ENCODE measurements at regions not wholly inside any gene's neighbourhood (a gene's known extent, or its start where the extent isn't known, plus 50 kb on each side); places are given as distances from the start of the nearest gene placed in this dataset.

DNA sequence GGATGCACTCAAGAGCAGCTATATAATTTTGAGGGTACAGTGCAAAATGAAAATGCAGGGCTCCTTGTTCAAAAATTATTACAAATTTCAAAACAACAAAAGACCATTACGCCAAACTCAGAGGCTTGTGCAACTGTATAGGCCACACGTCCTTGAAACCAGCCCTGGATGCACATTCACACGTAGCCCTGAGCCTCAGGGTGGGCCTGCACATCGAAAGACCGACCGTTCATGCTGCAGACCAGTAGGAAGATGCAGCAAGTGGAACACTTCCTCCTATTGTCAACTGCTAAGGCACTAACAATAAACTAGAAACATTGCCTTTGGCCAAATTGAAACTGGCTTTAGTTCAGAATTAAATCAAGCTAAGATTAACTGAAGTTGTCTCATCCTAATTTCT, 174.7 kb downstream of the SHOX2 start:
- TF ChIP-seq, protein P1, sequence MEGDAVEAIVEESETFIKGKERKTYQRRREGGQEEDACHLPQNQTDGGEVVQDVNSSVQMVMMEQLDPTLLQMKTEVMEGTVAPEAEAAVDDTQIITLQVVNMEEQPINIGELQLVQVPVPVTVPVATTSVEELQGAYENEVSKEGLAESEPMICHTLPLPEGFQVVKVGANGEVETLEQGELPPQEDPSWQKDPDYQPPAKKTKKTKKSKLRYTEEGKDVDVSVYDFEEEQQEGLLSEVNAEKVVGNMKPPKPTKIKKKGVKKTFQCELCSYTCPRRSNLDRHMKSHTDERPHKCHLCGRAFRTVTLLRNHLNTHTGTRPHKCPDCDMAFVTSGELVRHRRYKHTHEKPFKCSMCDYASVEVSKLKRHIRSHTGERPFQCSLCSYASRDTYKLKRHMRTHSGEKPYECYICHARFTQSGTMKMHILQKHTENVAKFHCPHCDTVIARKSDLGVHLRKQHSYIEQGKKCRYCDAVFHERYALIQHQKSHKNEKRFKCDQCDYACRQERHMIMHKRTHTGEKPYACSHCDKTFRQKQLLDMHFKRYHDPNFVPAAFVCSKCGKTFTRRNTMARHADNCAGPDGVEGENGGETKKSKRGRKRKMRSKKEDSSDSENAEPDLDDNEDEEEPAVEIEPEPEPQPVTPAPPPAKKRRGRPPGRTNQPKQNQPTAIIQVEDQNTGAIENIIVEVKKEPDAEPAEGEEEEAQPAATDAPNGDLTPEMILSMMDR (IDR thresholded peaks at IDR 0.05; ENCODE audit: borderline replicate concordance, extremely low read depth, low read length, poor library complexity, severe bottlenecking) = no peak
- no peak for TF ChIP-seq EZH2 (IDR thresholded peaks at IDR 0.05; ENCODE audit: borderline replicate concordance, low read depth, low read length, severe bottlenecking)
